NB4 (cell line): ENCODE measurements at regions not wholly inside any gene's neighbourhood (a gene's known extent, or its start where the extent isn't known, plus 50 kb on each side); places are given as distances from the start of the nearest gene placed in this dataset.

Experiments used
- DNase-seq: peaks from one replicate; pipeline ENCODE4 v3.0.0; 2010; ENCODE audit warnings: low read depth
- H3K4me3 ChIP-seq: one replicate; pipeline ENCODE4 v1.5.1; 2011; ENCODE audit warnings: mild to moderate bottlenecking, low read depth, low read length, moderate library complexity
- CTCF ChIP-seq: IDR thresholded peaks from one replicate; pipeline ENCODE4 v1.5.1; 2012; ENCODE audit warnings: low read depth, low read length
- MAX ChIP-seq: IDR thresholded peaks from 2 replicates; pipeline ENCODE4 v1.6.1; 2011; ENCODE audit warnings: low read depth, low read length
- MYC ChIP-seq: IDR thresholded peaks from 2 replicates; pipeline ENCODE4 v1.6.1; 2011; ENCODE audit warnings: low read depth, low read length
- POLR2A ChIP-seq: IDR thresholded peaks from 2 replicates; pipeline ENCODE4 v1.6.1; 2011; ENCODE audit warnings: mild to moderate bottlenecking; ENCODE audit not compliant: insufficient read length; ENCODE audit errors: extremely low read depth

GRCh38 chr2:163467251-163467630 is 268.6 kb downstream of the FIGN start:
- no peak for TF ChIP-seq MAX
- no peak for TF ChIP-seq MYC
- TF ChIP-seq CTCF, result no peak
- DNase-seq, result peak; percentile 39
- H3K4me3 ChIP-seq, result no peak overlapping the region

- no peak overlapping the region for H3K4me3 ChIP-seq
- peak; percentile 57 for DNase-seq
- no peak for TF ChIP-seq POLR2A
- TF ChIP-seq MYC, result no peak
- TF ChIP-seq MAX, result no peak; the same call in 1 of the 2 replicates
- no peak for TF ChIP-seq CTCF
Observed at GRCh38 chr2:163466331-163467250, 269.2 kb downstream of the FIGN start.

- no peak for TF ChIP-seq MAX
- no peak for TF ChIP-seq MYC
- TF ChIP-seq POLR2A, result no peak
- TF ChIP-seq CTCF, result no peak
- H3K4me3 ChIP-seq, result peak overlapping the region; percentile 53
- peak; percentile 80 for DNase-seq
Observed at GRCh38 chr2:163465440-163465839, 270.4 kb downstream of the FIGN start.

- no peak overlapping the region for H3K4me3 ChIP-seq
- no peak for TF ChIP-seq MAX
- TF ChIP-seq MYC, result no peak
- TF ChIP-seq CTCF, result no peak
- TF ChIP-seq POLR2A, result no peak
- DNase-seq, result no peak
Observed at GRCh38 chr2:163463411-163463810, 272.4 kb downstream of the FIGN start.

GRCh38 chr2:163462993-163463392 is 272.8 kb downstream of the FIGN start:
- TF ChIP-seq CTCF (no peak), MYC (no peak), POLR2A (no peak), MAX (no peak)
- no peak for DNase-seq
- H3K4me3 ChIP-seq, result no peak overlapping the region
